NCI-H1436 treated with DMSO at 0.1 percent for 48 hours (cell line): ENCODE measurements at regions not wholly inside any gene's neighbourhood (a gene's known extent, or its start where the extent isn't known, plus 50 kb on each side); places are given as distances from the start of the nearest gene placed in this dataset.
"Not testable (repeated sequence)": the region's sequence is repeated elsewhere in the genome, so short reads cannot be mapped to it uniquely, and the experiment has no call there.

Experiments used
- DNase-seq: peaks from one replicate; lab custom pipeline; 2025; lab: John Stamatoyannopoulos, UW

DNA sequence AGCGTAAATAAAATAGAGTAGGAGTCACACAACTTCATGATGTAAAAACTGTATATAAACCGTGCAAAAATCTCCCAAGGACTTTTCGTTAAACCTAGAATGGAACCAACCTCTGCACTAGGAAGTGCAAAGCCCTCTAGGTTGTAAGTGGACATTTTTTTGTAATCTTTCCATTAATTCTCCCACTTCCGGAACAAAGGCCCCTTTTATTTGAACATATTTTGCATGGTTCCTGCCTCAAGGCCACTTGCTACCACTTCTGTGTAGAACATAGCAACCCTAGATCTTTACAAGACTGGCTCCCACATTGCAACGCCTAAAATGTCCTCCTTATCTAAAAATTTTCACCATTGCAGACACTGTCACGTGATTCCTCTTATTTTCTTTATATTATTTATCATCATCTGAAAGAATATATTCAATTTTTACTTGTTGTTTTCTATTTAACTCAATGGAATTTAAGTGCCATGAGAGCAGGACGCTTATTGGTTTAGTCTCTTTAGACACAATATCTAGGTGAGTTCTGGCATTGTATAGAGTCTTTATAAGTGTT, 249.6 kb upstream of the TMEFF2 start:
- DNase-seq: no peak

GRCh38 chr2:192443831-192444230, 249.1 kb upstream of the TMEFF2 start:
- DNase-seq: no peak

DNA sequence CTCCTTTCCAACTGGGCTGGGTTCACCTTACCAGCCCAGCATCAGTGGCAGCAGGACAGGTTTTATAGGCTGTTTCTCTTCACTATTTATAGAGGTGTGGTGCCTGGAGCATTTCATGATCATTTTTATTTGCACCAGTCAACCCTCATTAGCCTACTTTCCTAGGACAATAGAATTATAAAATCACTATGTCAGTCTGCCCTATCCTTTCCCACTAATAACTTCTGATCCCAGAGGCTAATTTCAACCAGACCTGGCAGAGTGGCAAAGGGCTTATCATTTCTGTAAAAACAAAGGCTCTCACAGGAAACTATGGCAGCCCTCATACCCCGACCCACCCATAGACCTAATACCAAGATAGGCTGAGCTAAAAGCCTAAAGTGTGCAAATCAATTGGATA, 243.5 kb upstream of the TMEFF2 start:
- no peak for DNase-seq

DNA sequence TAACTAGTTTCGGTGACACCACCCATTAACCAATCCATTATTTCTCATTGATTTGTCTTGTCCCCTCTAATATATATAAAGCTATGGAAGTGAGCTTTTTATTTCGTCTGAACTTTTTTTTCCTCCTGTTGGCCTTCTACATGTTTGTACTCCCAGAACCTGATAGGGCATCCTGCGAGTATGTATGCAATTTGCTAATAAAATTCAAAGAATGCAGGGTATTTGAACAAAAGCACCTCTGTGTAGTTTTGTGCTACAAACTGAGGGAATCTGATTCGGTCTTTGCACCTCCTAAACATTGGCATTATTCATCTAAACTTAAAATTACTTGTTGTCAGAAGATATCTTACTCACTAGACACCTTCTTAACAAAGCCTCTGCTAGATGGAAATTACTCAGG, 242.9 kb upstream of the TMEFF2 start:
- no peak for DNase-seq

DNA sequence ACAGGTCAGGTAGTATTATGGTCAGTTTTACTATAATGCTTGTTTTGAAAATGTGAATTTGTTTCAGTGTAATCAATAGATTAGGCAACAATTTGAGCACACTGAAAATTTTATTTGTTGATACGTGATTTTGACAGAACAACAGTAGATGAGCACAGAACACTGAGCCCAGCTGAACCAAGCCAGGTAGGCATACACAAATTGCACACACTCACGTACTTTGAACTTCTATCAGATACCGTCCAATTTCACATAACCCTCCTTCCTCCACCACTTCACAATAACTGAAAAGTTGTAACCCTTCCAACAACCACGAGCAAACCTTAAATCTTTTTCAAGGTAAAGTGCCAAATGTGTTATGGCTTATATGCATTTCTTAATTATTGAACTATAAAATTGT, 229.5 kb upstream of the TMEFF2 start:
- DNase-seq: no peak

DNA sequence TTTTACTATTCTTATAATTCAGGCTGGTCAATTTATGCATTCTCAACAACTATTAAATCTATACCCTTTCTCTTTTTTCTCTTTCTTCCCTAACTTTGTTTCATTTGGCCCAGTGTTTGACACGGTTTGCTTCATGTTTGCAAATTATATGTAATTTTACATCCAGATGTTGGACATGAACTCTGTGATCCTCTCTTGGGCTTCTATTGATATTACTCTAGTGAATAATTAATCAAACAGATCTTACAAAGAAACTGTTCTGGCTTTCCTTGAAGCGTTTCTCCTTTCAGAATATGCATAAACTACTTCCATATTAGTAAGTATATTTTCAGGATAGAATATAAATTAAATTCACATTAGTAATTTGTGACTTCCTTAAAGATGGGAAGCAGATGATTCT, 225.1 kb upstream of the TMEFF2 start:
- no peak for DNase-seq

GRCh38 chr2:192416060-192416459, 221.3 kb upstream of the TMEFF2 start:
- no peak for DNase-seq

DNA sequence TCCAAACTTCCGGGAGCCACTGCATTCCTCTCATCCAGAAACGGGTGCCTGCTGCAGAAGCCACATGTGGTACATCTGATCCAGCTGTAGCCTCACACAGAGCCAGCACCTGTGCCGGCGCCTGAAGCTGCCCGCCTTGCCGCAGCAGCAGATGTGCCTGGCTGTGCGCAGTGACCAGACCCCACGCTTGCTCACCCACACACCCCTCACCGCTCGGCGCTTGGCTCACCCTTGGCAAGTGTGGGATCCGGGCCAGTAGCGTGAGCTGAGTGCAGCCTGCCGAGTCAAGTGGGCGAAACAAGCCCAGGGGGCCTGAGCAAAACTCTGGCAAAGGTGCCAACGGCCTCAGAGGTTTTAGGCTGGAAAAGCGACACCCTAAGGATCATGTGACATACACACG, 220.1 kb upstream of the TMEFF2 start:
- DNase-seq: no peak

DNA sequence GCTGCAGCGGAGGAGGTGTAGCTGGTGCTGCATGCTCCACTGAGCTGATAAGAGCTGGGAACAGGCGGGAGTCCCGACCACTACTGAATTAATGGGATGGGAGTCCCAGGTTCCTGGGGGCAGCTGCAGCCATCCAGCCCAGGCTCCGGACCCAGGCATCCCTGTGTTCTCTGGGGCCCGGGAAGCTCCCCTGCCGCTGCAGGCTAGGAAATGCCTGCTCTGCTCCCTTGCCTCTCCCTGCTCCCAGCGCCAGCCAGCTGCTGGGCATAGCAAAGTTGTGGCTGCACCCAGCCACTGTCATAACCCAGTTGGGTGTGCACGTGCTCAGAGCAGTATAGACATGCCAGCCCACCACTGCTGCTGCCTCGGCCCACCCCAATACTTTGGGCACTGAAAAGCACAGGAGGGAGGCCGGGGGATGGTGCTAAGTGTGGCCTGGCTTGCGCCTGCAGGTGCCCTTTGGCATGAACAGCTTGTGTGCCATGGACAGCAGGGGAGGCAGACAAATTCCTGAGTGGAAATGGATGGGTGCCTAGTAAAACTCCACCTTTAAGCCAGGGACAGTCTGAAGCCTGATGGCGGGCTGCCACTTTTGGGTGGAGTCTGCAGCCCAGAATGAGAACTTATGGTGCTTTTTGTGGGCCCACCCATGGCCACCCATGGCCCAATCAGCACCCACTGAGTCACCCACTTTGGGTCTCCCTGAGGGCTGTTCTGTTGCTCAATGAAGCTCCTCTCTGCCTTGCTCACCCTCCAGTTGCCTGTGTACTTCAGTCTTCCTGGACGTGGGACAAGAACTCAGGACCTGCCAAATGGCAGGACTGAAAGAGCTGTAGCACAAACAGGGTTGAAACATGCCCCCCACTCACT, 219.3 kb upstream of the TMEFF2 start:
- no peak for DNase-seq

DNA sequence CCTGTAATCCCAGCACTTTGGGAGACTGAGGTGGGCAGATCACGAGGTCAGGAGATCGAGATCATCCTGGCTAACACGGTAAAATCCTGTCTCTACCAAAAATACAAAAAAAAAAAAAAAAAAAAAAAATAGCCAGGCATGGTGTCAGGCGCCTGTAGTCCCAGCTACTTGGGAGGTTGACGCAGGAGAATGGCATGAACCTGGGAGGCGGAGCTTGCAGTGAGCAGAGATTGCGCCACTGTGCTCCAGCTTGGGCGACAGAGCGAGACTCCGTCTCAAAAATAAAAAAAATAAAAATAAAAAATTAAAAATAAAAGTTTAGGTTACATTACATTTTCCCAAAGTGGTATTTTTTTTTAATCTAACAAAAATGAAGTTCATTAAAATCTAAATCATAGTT, 218.1 kb upstream of the TMEFF2 start:
- not testable (repeated sequence) for DNase-seq

DNA sequence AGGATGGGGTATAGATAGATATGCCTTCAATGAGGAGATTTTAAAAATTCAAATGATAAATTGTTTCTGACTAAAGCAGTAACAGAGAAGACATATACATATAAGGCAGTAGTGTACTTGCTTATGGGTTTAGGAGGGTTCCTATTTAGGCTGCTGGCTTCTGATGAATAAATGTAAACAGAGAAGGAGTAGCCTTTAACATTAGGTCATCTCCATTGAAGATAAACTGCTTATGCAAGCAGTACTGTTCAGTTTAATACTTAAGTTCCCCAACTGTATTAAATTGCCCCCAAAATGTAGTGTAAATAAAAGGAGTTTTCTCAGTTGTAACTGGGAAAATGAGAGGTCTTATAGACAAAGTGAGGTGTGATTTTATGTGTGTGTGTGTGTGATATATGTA, 217.7 kb upstream of the TMEFF2 start:
- no peak for DNase-seq

DNA sequence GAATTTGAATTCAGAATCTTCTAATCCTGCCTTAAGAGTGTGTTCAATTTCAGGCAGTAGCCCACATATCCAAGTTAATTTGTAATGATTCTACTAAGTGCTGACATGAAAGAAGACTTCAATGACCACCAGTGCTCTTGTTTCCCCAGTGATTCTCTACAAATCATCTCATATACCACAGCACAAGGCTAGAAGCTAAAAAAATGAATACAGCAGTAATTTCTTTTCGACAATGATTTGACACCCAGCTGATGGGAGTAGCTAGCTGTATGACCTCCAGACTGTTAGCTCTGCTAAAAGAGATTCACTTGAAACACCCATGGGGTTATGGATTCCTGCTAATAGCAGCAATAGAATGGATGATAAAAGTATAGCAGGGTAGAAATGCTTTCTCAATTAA, 217.0 kb upstream of the TMEFF2 start:
- DNase-seq: no peak

GRCh38 chr2:192410319-192410718, 215.6 kb upstream of the TMEFF2 start:
- no peak for DNase-seq

DNA sequence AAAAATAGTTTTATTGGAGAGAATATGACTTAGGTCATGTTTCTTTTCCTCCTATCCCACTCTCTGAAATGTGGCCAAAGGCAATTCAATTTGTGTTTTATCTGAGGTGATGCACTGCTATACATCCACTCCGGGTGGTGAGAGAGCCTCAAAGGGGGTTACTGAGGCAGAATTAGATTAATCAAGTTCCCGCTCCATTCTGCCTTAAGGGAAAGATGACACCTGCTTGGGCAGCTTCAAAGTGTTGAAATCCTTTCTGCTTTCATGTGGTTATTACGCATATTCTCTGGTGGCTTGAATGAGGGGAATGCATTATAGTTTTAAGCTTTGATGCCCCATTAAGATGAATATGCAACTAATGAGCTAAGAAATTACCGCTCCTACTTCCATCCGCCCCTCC, 213.0 kb upstream of the TMEFF2 start:
- no peak for DNase-seq

DNA sequence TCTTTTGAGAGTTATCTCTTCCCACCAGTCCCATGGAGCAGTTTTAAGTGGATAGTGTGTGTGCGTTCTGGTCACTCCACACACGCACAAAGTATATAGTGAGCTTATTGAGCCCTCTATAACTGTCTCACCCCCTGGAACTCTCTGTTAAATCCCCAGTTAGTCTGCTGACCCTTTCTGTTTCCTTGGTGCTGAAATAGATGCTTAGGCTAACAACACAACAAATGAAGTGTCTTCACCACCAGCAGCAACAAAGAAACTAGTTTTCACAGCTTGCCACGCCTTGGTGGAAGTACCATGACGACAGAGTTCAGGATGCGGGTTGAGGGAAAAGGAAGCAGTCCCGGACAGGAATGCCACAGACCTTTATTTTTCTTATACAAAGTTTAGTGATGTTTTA, 203.5 kb upstream of the TMEFF2 start:
- no peak for DNase-seq

DNA sequence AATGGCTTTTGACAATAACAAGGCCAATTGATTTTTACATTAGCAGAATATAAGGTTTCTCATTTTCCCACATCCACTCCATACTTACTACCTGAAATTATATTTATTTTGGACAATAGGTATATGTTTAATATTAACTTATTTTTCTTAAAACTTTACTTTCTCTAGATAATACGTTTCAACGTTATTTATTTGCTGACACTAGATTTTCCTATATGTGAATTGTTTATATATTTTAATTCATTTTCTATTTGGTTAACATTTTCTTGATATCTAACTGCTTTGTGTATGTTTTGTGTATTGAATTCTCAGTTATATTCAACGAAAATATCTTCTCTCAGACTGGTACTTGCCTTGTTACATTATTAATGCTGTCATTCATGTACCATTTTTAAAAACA, 199.9 kb upstream of the TMEFF2 start:
- no peak for DNase-seq

DNA sequence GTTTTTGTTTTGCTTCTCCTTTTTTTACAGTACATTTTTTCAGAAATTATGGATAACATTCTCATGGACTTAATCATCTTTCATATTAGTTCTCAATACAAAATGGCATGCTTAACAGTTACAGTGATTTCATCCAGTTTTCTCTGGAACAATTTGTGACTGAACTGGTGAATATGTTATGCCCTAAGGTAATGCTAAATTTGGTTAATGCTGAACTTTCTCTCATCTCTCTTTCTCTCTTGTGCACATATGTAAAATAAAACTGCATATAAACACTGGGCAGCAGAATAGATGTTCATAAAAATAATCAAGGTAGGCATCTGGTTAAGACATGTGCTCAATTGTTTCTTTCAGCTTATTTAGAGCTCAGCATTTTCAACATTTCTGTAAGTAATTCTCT, 196.3 kb upstream of the TMEFF2 start:
- DNase-seq: no peak

DNA sequence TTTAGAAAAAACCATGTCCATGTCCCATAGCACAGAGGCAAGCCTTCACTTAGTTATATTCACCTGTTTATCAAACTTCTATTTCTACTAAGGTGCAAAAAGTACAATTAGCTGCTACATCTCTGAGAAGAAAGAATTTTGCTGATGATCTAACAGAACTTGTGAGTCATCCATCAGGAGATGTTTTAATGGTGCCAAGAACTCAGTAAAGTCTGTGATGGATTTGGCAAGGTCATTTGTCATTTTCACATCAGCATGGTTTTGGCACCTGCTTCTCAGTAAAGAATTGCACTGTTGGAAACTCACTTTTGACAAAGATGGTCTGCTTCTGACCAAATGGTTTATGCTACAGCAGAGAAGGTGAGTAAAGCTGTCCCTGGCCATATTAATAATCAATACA, 195.7 kb upstream of the TMEFF2 start:
- no peak for DNase-seq

DNA sequence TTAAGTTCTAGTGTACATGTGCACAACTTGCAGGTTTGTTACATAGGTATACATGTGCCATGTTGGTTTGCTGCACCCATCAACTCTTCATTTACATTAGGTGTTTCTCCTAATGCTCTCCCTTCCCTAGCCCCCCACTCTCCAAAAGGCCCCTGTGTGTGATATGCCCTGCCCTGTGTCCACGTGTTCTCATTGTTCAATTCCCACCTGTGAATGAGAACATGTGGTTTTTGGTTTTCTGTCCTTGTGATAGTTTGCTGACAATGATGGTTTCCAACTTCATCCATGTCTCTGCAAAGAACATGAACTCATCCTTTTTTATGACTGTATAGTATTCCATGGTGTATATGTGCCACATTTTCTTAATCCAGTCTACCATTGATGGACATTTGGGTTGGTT, 189.5 kb upstream of the TMEFF2 start:
- DNase-seq: not testable (repeated sequence)

GRCh38 chr2:192381082-192381481, 186.3 kb upstream of the TMEFF2 start:
- DNase-seq: no peak

DNA sequence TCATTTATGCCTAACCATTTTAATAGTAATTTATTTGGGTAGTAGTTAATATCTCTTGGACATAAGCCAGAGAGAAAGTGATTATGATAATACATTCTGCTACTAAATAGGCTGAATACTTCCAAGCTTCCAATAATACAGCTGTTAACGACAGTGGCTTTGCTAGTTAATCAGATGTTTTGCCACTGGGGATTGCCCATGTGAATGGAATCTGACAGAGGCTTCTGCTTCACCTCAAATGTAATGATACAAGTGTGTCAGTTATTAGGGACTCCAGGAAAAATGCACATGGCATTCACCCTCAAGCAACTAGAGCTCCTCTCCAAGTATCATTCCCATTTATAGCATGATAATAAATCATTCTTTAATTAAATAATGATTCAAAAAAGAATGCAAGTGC, 185.0 kb upstream of the TMEFF2 start:
- DNase-seq: no peak

DNA sequence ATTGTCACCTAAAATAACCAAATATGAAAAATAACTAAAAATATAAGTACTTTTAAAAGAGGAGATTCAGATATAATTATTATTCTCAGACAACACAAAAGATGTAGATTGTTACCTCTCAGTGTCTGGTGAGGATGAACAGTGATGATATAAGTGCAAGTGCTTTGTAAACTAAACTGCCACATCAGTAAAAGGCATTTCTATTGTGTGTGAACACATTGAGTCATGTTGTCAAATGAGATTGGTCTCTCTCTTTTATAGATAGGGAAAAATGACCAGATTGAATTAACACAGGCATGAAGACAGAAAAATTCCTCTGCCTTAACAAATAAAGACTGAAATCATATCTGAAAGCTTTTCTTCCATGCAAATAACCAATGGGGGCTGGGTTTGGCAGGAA, 182.4 kb upstream of the TMEFF2 start:
- DNase-seq: no peak

GRCh38 chr2:192373754-192374153, 179.0 kb upstream of the TMEFF2 start:
- DNase-seq: no peak

DNA sequence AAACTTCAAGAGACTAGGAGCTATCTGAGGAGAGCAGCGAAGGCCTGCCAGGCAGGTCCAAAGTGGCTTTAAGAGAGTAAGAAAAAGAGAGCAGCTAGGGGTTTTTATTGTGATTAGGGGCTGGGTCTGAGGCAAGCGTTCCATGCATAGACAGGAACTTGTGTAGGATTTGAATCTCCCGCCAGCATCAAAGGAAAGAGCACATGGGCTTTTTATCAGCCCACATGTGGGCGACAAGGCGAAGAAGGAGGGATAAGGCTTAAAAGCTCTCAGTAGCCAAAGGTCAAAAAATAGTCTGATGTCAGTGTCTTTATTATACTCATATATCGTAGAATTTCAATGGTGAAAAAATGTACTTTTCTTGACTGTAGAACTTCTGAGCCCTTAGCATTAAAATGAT, 178.5 kb upstream of the TMEFF2 start:
- no peak for DNase-seq
